Bronchial epithelial cell (primary cell): ENCODE measurements at regions not wholly inside any gene's neighbourhood (a gene's known extent, or its start where the extent isn't known, plus 50 kb on each side); places are given as distances from the start of the nearest gene placed in this dataset.

ENCODE experiments used
- DNase-seq: peaks from one replicate; pipeline ENCODE4 v3.0.0-alpha.2; 2010; ENCODE audit warnings: low read depth
- FAIRE-seq: peaks from 2 replicates; lab custom pipeline; 2011; peaks lifted over from hg19 to GRCh38; lab: Jason Lieb, UNC
- H3K27me3 ChIP-seq: 2 replicates; pipeline ENCODE4 v1.5.1; 2011; ENCODE audit warnings: low read length; ENCODE audit not compliant: control insufficient read depth, insufficient read depth
- H3K36me3 ChIP-seq: 2 replicates; pipeline ENCODE4 v1.5.1; 2011; ENCODE audit warnings: low read length; ENCODE audit not compliant: control insufficient read depth, insufficient read depth
- H3K4me3 ChIP-seq: 2 replicates; pipeline ENCODE4 v1.5.1; 2011; ENCODE audit warnings: mild to moderate bottlenecking, low read depth, low read length, control low read depth
- CTCF ChIP-seq: IDR thresholded peaks from 2 replicates; pipeline ENCODE4 v1.5.1; 2011; ENCODE audit warnings: mild to moderate bottlenecking, moderate library complexity, low read length, control low read depth, inconsistent platforms; ENCODE audit not compliant: insufficient read depth, severe bottlenecking

- no peak for FAIRE-seq
- no peak for DNase-seq
- no peak for TF ChIP-seq CTCF
- Histone ChIP-seq H3K36me3 (no peaks in the 10 kb centered on the region), H3K4me3 (no peak overlapping the region), H3K27me3 (no peaks in the 10 kb centered on the region)
Observed at GRCh38 chr4:36775544-36775943, 469.0 kb upstream of the NWD2 start.

GRCh38 chr4:36779601-36780000, 464.9 kb upstream of the NWD2 start:
- H3K27me3 ChIP-seq: no peaks in the 10 kb centered on the region

GRCh38 chr4:36785973-36786372, 458.6 kb upstream of the NWD2 start:
- no peaks in the 10 kb centered on the region for H3K27me3 ChIP-seq
- H3K4me3 ChIP-seq: no peak overlapping the region
- no peak for FAIRE-seq
- TF ChIP-seq CTCF: no peak
- no peaks in the 10 kb centered on the region for H3K36me3 ChIP-seq
- DNase-seq: no peak

More at GRCh38 chr4:36779601-36780000, 464.9 kb upstream of the NWD2 start:
- H3K36me3 ChIP-seq: no peaks in the 10 kb centered on the region
- H3K4me3 ChIP-seq: no peak overlapping the region
- DNase-seq (no peak), FAIRE-seq (no peak)
- no peak for TF ChIP-seq CTCF

GRCh38 chr4:36786519-36786918, 458.0 kb upstream of the NWD2 start:
- Histone ChIP-seq H3K36me3 (no peaks in the 10 kb centered on the region), H3K27me3 (no peaks in the 10 kb centered on the region), H3K4me3 (no peak overlapping the region)
- DNase-seq: no peak
- no peak for TF ChIP-seq CTCF
- FAIRE-seq: no peak

- FAIRE-seq (no peak), DNase-seq (no peak)
- Histone ChIP-seq H3K27me3 (no peaks in the 10 kb centered on the region), H3K4me3 (no peak overlapping the region), H3K36me3 (no peaks in the 10 kb centered on the region)
- no peak for TF ChIP-seq CTCF
Observed at GRCh38 chr4:36794716-36795115, 449.8 kb upstream of the NWD2 start.

- TF ChIP-seq CTCF: no peak
- H3K4me3 ChIP-seq: no peak overlapping the region
- no peaks in the 10 kb centered on the region for H3K27me3 ChIP-seq
- DNase-seq (no peak), FAIRE-seq (no peak)
- H3K36me3 ChIP-seq: no peaks in the 10 kb centered on the region
Observed at GRCh38 chr4:36812149-36812548, 432.4 kb upstream of the NWD2 start.
